DOHH2 (cell line): ENCODE measurements at regions not wholly inside any gene's neighbourhood (a gene's known extent, or its start where the extent isn't known, plus 50 kb on each side); places are given as distances from the start of the nearest gene placed in this dataset.

ENCODE experiments used
- CTCF ChIP-seq: fragments of 200-600 bp; sonication (generic); IDR thresholded peaks from one replicate; pipeline ENCODE4 v1.5.1; 2014; ENCODE audit warnings: antibody characterized with exemption, mild to moderate bottlenecking, low read depth, low read length; ENCODE audit not compliant: poor library complexity, severe bottlenecking
- EZH2phosphoT487 ChIP-seq: fragments of 200-600 bp; sonication (generic); IDR thresholded peaks from 2 replicates; pipeline ENCODE4 v1.6.1; 2017; ENCODE audit warnings: borderline replicate concordance, mild to moderate bottlenecking, antibody characterized with exemption, low read length, moderate library complexity, mixed read lengths

GRCh38 chr4:11532138-11532537, 103.4 kb upstream of the HS3ST1 start:
- TF ChIP-seq CTCF (no peak), EZH2phosphoT487 (no peak)
